AG09319 (cell line): ENCODE measurements at regions not wholly inside any gene's neighbourhood (a gene's known extent, or its start where the extent isn't known, plus 50 kb on each side); places are given as distances from the start of the nearest gene placed in this dataset.
"Not testable (repeated sequence)": the region's sequence is repeated elsewhere in the genome, so short reads cannot be mapped to it uniquely, and the experiment has no call there.

Experiments
- DNase-seq: peaks from one replicate; pipeline ENCODE4 v3.0.0-alpha.2; 2010; ENCODE audit warnings: low read depth; ENCODE audit errors: extremely low read depth
- TF ChIP-seq, protein P1 (sequence below): IDR thresholded peaks from 2 replicates; pipeline ENCODE4 v1.5.1; 2011; ENCODE audit warnings: low read depth, mild to moderate bottlenecking, inconsistent platforms, low read length, moderate library complexity

DNA sequence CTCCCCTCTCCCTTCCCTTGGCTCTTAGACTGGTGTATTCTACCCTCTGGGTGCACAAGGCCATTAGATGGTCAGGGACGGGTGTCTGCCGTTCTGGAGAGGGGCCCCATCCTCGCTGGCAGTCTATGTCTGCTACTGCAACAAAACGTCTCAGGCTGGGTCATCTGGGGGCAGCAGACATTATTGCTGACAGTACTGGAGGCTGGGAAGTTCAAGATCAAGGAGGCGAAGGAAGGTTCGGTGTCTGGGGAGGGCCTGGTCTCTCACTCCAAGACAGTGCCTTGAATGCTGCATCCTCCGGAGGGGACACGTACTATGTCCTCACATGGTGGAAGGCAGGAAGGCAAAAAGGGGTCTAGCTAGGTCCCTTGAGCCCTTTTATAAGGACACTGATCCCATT lies 93.4 kb upstream of the COL5A1 start:
- no peak for DNase-seq
- TF ChIP-seq, protein P1, sequence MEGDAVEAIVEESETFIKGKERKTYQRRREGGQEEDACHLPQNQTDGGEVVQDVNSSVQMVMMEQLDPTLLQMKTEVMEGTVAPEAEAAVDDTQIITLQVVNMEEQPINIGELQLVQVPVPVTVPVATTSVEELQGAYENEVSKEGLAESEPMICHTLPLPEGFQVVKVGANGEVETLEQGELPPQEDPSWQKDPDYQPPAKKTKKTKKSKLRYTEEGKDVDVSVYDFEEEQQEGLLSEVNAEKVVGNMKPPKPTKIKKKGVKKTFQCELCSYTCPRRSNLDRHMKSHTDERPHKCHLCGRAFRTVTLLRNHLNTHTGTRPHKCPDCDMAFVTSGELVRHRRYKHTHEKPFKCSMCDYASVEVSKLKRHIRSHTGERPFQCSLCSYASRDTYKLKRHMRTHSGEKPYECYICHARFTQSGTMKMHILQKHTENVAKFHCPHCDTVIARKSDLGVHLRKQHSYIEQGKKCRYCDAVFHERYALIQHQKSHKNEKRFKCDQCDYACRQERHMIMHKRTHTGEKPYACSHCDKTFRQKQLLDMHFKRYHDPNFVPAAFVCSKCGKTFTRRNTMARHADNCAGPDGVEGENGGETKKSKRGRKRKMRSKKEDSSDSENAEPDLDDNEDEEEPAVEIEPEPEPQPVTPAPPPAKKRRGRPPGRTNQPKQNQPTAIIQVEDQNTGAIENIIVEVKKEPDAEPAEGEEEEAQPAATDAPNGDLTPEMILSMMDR, result no peak

DNA sequence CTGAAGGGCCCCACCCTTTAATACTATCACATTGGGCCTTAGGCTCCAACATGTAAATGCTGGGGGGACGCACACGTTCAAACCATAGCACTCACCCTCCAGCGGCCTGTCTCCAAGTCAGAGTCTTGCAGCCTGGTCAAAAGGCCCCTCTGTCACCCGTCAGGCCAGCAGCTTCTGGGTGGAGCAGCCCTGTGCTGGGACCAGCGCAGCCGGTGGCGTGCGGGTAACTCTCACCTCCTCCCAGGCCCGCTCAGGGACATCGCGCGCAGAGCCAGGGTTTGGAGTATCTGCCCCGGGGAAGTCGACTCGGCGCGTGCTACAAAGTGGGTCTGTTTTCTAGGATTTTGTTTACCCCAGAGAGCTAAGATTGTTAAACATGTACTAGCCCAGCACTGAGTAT lies 93.0 kb upstream of the COL5A1 start:
- TF ChIP-seq, protein P1, result no peak

DNA sequence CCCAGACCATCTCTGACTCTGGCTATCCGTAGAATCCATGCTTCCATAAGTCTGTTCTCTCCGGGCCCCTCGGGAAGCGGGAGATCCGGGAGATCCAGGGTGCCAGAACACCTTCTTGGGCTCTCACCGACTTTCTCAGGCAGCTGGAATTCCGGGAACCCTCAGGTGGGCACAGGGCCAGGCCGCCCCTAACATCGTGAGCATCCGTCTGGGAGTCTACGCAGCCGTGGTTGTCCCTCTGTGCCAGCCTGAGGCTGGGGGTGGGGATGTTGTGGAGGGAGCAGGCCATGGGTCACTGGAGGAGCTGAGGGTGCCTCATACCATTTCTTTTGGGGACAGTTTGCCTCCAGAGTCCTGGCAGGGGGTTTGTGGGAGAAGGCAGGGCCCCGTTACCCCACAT lies 92.3 kb upstream of the COL5A1 start:
- TF ChIP-seq, protein P1, result no peak
- no peak for DNase-seq

More for the DNA sequence above, 93.0 kb upstream of the COL5A1 start:
- no peak for DNase-seq

DNA sequence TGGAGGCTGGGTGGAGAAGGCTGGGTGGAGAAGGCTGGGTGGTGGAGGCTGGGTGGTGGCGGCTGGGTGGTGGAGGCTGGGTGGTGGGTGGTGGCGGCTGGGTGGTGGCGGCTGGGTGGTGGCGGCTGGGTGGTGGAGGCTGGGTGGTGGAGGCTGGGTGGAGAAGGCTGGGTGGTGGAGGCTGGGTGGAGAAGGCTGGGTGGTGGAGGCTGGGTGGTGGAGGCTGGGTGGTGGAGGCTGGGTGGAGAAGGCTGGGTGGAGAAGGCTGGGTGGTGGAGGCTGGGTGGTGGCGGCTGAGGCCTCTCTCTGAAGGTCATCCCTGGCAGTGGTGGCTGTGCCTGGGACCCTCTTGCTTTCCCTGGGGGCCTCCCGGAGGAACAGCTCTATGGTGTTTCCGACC lies 91.5 kb upstream of the COL5A1 start:
- DNase-seq, result not testable (repeated sequence)

DNA sequence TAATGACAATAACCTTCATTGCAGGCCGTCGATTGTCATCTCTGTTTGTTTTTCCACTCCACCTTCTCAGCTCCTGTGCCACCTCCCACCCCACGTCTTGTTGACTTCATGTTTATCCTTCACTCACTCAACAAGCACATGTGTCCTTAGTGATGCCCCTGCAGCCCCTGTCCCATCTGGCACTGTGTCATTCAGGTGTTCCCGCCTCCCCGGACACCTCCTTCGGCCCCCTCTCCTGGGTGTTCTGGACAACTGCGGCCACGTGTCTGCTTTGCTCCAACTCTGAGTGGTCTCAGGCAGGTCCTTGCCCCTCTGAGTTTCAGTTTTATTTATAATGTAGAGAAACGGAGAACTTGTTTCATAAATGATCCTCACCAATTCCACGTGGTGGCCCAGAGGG lies 91.0 kb upstream of the COL5A1 start:
- DNase-seq, result no peak
- TF ChIP-seq, protein P1, result no peak

DNA sequence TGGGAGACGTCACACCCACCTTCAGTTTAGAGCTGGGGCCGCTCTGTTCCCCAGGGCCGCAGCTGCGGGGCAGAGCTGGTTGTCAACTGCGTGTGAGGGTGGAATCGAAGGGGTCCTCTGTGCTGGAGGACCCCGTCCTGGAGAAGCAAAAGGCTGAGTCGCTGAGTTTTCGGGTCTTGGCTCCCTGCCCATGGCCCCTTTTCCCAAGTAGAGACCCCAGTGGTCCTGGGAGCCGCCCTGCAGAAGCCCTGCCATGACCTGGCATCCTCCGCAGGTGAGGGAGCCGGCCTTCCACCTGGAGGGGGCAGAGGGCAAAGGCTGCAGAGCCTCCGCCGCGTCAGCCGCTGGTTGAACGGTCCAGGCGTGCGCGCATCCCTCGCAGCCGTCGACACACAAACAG lies 90.4 kb upstream of the COL5A1 start:
- no peak for DNase-seq
- TF ChIP-seq, protein P1, result no peak

DNA sequence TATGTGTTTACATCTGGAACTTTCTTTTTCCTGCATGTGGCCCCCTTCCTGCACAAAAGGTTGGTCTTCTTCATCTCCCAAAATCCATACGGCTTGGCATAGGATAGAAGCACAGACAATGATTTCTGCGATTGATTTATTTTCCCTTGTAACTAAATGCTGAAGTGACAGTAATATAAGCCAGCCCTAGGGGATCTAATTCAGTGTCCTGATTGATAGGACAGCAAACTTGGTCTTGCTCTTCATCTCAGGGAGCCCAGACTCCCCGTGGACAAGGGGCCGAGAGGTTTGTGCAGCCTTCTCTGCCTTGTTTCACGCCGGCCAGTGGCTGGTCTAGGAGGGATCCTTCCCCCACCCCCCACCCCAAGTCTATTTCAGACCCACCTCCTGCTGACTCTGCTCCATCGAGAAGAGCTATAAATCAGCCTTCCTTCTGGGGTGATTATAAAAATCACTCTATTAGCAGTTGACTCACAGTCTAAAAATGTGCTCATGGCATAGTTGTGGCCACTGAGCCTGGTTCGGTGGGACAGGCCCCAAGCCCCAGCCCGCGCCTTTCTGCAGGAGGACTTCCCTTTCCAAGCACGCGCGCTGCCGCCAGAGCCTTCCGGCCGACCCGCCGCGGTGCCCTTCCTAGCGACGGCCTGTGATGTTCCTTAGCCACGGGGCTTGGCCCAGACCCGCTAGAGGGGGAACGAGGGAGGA lies 89.8 kb upstream of the COL5A1 start:
- TF ChIP-seq, protein P1, result no peak
- DNase-seq, result peak; percentile 58
